NOMO-1 (cell line): ENCODE measurements at regions not wholly inside any gene's neighbourhood (a gene's known extent, or its start where the extent isn't known, plus 50 kb on each side); places are given as distances from the start of the nearest gene placed in this dataset.
"Not testable (repeated sequence)": the region's sequence is repeated elsewhere in the genome, so short reads cannot be mapped to it uniquely, and the experiment has no call there.

Source experiments
- DNase-seq, 2 experiments: peaks; one replicate each; lab custom pipeline; 2025; ENCODE audit not compliant: unreplicated experiment in 2 of 2; lab: John Stamatoyannopoulos, UW

- no peak for DNase-seq
Observed at GRCh38 chr16:5234295-5235050, 136.9 kb upstream of the EEF2KMT start.

- DNase-seq: no peak
Observed at GRCh38 chr16:5231246-5231759, 133.7 kb upstream of the EEF2KMT start.

- no peak for DNase-seq
Observed at GRCh38 chr16:5228369-5228768, 130.8 kb upstream of the EEF2KMT start.

- no peak for DNase-seq
Observed at GRCh38 chr16:5225931-5226655, 128.5 kb upstream of the EEF2KMT start.

- no peak for DNase-seq
Observed at GRCh38 chr16:5222761-5223160, 125.2 kb upstream of the EEF2KMT start.

- DNase-seq: not testable (repeated sequence)
Observed at GRCh38 chr16:5221831-5222230, 124.2 kb upstream of the EEF2KMT start.

GRCh38 chr16:5220705-5221104, 123.1 kb upstream of the EEF2KMT start:
- no peak for DNase-seq

- DNase-seq: no peak
Observed at GRCh38 chr16:5216441-5217080, 119.0 kb upstream of the EEF2KMT start.

GRCh38 chr16:5215901-5216300, 118.3 kb upstream of the EEF2KMT start:
- no peak for DNase-seq

GRCh38 chr16:5214466-5214865, 116.9 kb upstream of the EEF2KMT start:
- no peak for DNase-seq

- DNase-seq: not testable (repeated sequence)
Observed at GRCh38 chr16:5212501-5212900, 114.9 kb upstream of the EEF2KMT start.

- DNase-seq: not testable (repeated sequence)
Observed at GRCh38 chr16:5207862-5208498, 110.4 kb upstream of the EEF2KMT start.

- no peak for DNase-seq
Observed at GRCh38 chr16:5207001-5207523, 109.5 kb upstream of the EEF2KMT start.

- DNase-seq: no peak
Observed at GRCh38 chr16:5206331-5206990, 108.9 kb upstream of the EEF2KMT start.

GRCh38 chr16:5205361-5206040, 107.9 kb upstream of the EEF2KMT start:
- DNase-seq: no peak

GRCh38 chr16:5203675-5204074, 106.1 kb upstream of the EEF2KMT start:
- DNase-seq: not testable (repeated sequence)

- no peak for DNase-seq
Observed at GRCh38 chr16:5200123-5200522, 102.5 kb upstream of the EEF2KMT start.

- no peak for DNase-seq
Observed at GRCh38 chr16:5196204-5196603, 98.6 kb upstream of the EEF2KMT start.

- DNase-seq: no peak
Observed at GRCh38 chr16:5193861-5194260, 96.3 kb upstream of the EEF2KMT start.

- no peak for DNase-seq
Observed at GRCh38 chr16:5188989-5189352, 91.4 kb upstream of the EEF2KMT start.
